Left lung (tissue), 4 donors: ENCODE measurements at regions not wholly inside any gene's neighbourhood (a gene's known extent, or its start where the extent isn't known, plus 50 kb on each side); places are given as distances from the start of the nearest gene placed in this dataset.
A peak's percentile ranks its signal among the peaks of the same experiment; 100 is the strongest.

Experiments
- ATAC-seq: fragments of 200-7000 bp; cut with Tn5 transposase; one replicate; pipeline ENCODE4 v1.9.1; 2020; ENCODE audit warnings: moderate library complexity
- DNase-seq, 4 donors: peaks; one replicate each; pipeline ENCODE4 v3.0.0-alpha.2; 2013 to 2020
- H3K27ac ChIP-seq, 2 donors: fragments of 200-600 bp; sonication (generic) in 1 of 2; one replicate each; pipeline versions ENCODE4 v1.5.0 to v1.8.0; 2020 to 2021
- H3K27me3 ChIP-seq, 2 donors: fragments of 200-600 bp; sonication (generic) in 1 of 2; one replicate each; pipeline versions ENCODE4 v1.5.0 to v1.8.0; 2020 to 2021
- H3K36me3 ChIP-seq, 2 donors: fragments of 200-600 bp; sonication (generic) in 1 of 2; one replicate each; pipeline versions ENCODE4 v1.5.0 to v1.8.0; 2020 to 2021
- H3K4me1 ChIP-seq, 2 donors: fragments of 200-600 bp; one replicate each; pipeline ENCODE4 v1.8.0; 2021
- H3K4me3 ChIP-seq, 2 donors: fragments of 200-600 bp; sonication (generic) in 1 of 2; one replicate each; pipeline versions ENCODE4 v1.5.0 to v1.8.0; 2020 to 2021; ENCODE audit warnings: mild to moderate bottlenecking in 1 of 2
- H3K9me3 ChIP-seq, 2 donors: fragments of 200-600 bp; sonication (generic) in 1 of 2; one replicate each; pipeline versions ENCODE4 v1.5.0 to v1.8.0; 2020 to 2021
- intact Hi-C, 2 donors: fragments of 100-400 bp; cut with DNase I; formaldehyde crosslinking; loops; one replicate each; pipeline versions ENCODE4 v1.11.2 to v1.14.2; 2022
- TF ChIP-seq, protein P1 (sequence below), 2 donors: fragments of 200-600 bp; sonication (generic) in 1 of 2; IDR thresholded peaks; one replicate each; pipeline versions ENCODE4 v1.5.0 to v1.8.0; 2021; ENCODE audit warnings: antibody characterized with exemption in 2 of 2
- donor health status: DM: no; HTN: yes; CAD: no.
- donor health status: DM: no; HTN: no; CAD: no.

DNA sequence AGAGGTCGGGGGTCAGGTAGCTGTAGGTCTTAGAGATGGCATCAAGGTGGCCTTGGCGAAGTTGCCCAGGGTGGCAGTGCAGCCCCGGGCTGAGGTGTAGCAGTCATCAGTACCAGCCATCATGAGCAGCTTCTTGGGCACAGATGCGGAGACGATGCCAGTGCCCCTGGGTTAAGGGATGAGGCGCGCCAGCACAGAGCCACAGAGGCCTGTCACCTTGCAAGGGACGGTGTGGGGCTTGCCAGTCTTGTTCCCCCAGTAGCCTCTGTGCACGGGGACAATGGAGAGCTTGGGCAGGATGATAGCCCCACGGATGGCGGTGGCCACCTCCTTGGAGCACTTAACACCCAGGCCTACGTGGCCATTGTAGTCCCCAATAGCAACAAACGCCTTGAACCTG is 750.7 kb upstream of the PABPC4L start:
- ATAC-seq (no peak), DNase-seq (peak in 1 of 4 donors; percentile 53)

DNA sequence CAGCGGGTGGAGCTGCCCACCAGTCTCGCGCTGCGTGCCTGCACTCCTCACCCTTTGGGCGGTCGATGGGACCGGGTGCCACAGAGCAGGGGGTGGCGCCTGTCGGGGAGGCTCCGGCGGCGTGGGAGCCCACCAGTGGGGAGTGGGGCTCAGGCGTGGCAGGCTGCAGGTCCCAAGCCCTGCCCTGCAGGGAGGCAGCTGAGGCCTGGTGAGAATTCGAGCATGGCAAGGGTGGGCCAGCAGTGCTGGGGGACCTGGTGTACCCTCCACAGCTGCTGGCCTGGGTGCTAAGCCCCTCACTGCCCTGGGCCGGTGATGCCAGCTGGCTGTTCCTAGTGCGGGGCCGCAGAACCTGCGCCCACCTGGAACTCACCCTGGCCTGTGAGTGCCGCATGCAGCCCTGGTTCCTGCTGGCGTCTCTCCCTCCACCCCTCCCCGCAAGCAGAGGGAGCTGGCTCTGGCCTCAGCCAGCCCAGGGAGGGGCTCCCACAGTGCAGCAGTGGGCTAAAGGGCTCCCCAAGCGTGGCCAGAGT is 746.6 kb upstream of the PABPC4L start:
- H3K9me3 ChIP-seq = peaks cover 0 to 2% of the 10 kb centered on the region in 2 donors
- TF ChIP-seq, protein P1, sequence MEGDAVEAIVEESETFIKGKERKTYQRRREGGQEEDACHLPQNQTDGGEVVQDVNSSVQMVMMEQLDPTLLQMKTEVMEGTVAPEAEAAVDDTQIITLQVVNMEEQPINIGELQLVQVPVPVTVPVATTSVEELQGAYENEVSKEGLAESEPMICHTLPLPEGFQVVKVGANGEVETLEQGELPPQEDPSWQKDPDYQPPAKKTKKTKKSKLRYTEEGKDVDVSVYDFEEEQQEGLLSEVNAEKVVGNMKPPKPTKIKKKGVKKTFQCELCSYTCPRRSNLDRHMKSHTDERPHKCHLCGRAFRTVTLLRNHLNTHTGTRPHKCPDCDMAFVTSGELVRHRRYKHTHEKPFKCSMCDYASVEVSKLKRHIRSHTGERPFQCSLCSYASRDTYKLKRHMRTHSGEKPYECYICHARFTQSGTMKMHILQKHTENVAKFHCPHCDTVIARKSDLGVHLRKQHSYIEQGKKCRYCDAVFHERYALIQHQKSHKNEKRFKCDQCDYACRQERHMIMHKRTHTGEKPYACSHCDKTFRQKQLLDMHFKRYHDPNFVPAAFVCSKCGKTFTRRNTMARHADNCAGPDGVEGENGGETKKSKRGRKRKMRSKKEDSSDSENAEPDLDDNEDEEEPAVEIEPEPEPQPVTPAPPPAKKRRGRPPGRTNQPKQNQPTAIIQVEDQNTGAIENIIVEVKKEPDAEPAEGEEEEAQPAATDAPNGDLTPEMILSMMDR (IDR thresholded peaks at IDR 0.05) = no peak
- intact Hi-C loops = no loop called here
- no peak overlapping the region for H3K27ac ChIP-seq
- ATAC-seq = no peak
- no peaks in the 10 kb centered on the region for H3K4me1 ChIP-seq
- H3K4me3 ChIP-seq = no peak overlapping the region
- no peaks in the 10 kb centered on the region for H3K36me3 ChIP-seq
- DNase-seq = peak in 1 of 4 donors; percentile 63
- no peaks in the 10 kb centered on the region for H3K27me3 ChIP-seq

More for the DNA sequence above, 750.7 kb upstream of the PABPC4L start:
- Histone ChIP-seq H3K4me1 (no peaks in the 10 kb centered on the region), H3K27me3 (no peaks in the 10 kb centered on the region), H3K27ac (no peak overlapping the region), H3K9me3 (peaks cover 0 to 2% of the 10 kb centered on the region in 2 donors), H3K36me3 (no peaks in the 10 kb centered on the region), H3K4me3 (no peak overlapping the region)
- TF ChIP-seq, protein P1 (IDR thresholded peaks at IDR 0.05) = no peak
- intact Hi-C loops = no loop called here

DNA sequence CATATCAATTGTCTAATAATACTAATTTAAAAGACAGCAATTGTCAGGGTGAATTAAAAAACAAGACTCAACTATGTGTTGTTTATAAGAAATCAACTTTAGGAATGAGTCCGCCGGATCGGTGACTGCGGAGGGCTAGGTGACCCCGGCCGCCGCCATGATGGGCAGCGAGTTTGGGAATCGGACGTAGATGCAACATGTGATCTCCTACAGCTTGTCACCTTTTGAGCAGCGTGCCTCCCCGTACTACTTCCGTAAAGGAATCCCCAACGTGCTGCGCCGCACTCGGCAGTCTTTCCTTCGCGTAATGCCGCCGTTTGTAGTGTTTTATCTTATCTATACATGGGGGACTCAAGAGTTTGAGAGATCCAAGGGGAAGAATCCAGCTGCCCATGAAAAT is 742.5 kb upstream of the PABPC4L start:
- H3K4me3 ChIP-seq = no peak overlapping the region
- H3K27me3 ChIP-seq = no peaks in the 10 kb centered on the region
- no peak overlapping the region for H3K27ac ChIP-seq
- no peaks in the 10 kb centered on the region for H3K36me3 ChIP-seq
- no peaks in the 10 kb centered on the region for H3K4me1 ChIP-seq
- TF ChIP-seq, protein P1 (IDR thresholded peaks at IDR 0.05) = no peak
- intact Hi-C loops = no loop called here
- DNase-seq (peak in 1 of 4 donors; percentile 59), ATAC-seq (no peak)
- no peaks in the 10 kb centered on the region for H3K9me3 ChIP-seq

DNA sequence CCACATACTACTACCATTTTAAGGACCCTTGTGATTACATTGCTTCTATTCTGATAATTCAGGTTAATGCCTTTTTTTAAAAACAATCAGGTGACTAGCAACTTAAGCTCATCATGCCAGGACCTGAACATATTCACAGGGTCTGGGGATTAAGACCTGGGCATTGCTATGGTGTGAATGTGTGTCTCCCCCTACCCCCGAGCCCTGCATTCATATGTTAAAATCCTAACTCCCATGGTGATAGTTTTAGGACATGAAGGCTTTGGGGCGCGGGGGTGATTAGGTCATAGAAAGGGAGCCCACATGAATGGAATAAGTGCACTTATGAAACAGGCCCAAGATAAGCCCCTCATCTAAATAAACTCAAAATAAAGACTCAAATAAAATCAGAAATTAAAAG is 734.4 kb upstream of the PABPC4L start:
- H3K27me3 ChIP-seq = no peaks in the 10 kb centered on the region
- H3K4me1 ChIP-seq = no peaks in the 10 kb centered on the region
- no peaks in the 10 kb centered on the region for H3K36me3 ChIP-seq
- intact Hi-C loops = no loop called here
- no peak overlapping the region for H3K4me3 ChIP-seq
- no peak overlapping the region for H3K27ac ChIP-seq
- DNase-seq = no peak
- TF ChIP-seq, protein P1 (IDR thresholded peaks at IDR 0.05) = no peak
- no peak for ATAC-seq
- no peaks in the 10 kb centered on the region for H3K9me3 ChIP-seq

DNA sequence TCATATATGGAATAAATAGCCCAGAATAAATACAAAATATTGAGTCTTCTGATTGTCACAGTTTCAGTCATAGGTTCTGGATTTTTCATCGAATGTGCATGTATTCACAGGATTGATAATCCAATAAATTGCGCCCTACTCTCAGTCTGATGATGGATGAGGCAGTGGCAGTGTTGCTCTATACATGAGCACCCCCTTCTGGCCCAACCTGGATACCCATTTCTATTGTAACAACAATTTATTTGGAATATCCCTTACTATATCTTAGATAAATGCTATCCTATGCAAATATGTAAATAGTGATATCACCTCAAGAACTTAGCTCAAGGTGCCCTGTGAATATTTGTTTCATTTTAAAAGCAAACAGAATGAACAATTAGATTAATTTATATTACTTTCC is 733.7 kb upstream of the PABPC4L start:
- Histone ChIP-seq H3K4me3 (no peak overlapping the region), H3K27ac (no peak overlapping the region), H3K9me3 (no peaks in the 10 kb centered on the region), H3K36me3 (no peaks in the 10 kb centered on the region), H3K4me1 (no peaks in the 10 kb centered on the region), H3K27me3 (no peaks in the 10 kb centered on the region)
- TF ChIP-seq, protein P1 (IDR thresholded peaks at IDR 0.05) = no peak
- ATAC-seq (no peak), DNase-seq (no peak)
- intact Hi-C loops = no loop called here
